H9 (cell line): ENCODE measurements at regions not wholly inside any gene's neighbourhood (a gene's known extent, or its start where the extent isn't known, plus 50 kb on each side); places are given as distances from the start of the nearest gene placed in this dataset.

Source experiments
- DNase-seq: peaks from one replicate; pipeline ENCODE4 v3.0.0-alpha.2; 2017
- H2AFZ ChIP-seq: one replicate; pipeline ENCODE4 v1.6.1; 2013; ENCODE audit warnings: mild to moderate bottlenecking, low read length, control low read depth, moderate library complexity
- H2AK5ac ChIP-seq: 2 replicates; pipeline ENCODE4 v1.6.1; 2013; ENCODE audit warnings: low read length, control low read depth, mixed read lengths; ENCODE audit not compliant: insufficient read length
- H2BK120ac ChIP-seq: one replicate; pipeline ENCODE4 v1.6.1; 2013; ENCODE audit warnings: low read depth, mild to moderate bottlenecking, low read length, control low read depth, inconsistent platforms; ENCODE audit not compliant: poor library complexity, severe bottlenecking
- H2BK12ac ChIP-seq: 2 replicates; pipeline ENCODE4 v1.6.1; 2013; ENCODE audit warnings: low read length, control low read depth, mixed read lengths, low read depth; ENCODE audit not compliant: insufficient read length
- H2BK15ac ChIP-seq: 2 replicates; pipeline ENCODE4 v1.6.1; 2013; ENCODE audit warnings: low read depth, low read length, control low read depth
- H2BK20ac ChIP-seq: one replicate; pipeline ENCODE4 v1.6.1; 2013; ENCODE audit warnings: low read depth, mild to moderate bottlenecking, low read length, control low read depth, inconsistent platforms; ENCODE audit not compliant: poor library complexity, severe bottlenecking
- H2BK5ac ChIP-seq: 2 replicates; pipeline ENCODE4 v1.6.1; 2013; ENCODE audit warnings: low read length, control low read depth, mixed read lengths; ENCODE audit not compliant: insufficient read length
- H3K14ac ChIP-seq: 2 replicates; pipeline ENCODE4 v1.6.1; 2013; ENCODE audit warnings: low read length, control low read depth; ENCODE audit not compliant: insufficient read depth
- H3K18ac ChIP-seq: 2 replicates; pipeline ENCODE4 v1.6.1; 2013; ENCODE audit warnings: low read depth, mild to moderate bottlenecking, mixed read lengths, low read length, control low read depth; ENCODE audit not compliant: insufficient read length
- H3K23ac ChIP-seq: 2 replicates; pipeline ENCODE4 v1.6.1; 2013; ENCODE audit warnings: low read length, control low read depth, mixed read lengths, low read depth; ENCODE audit not compliant: insufficient read length
- H3K23me2 ChIP-seq: 2 replicates; pipeline ENCODE4 v1.6.1; 2013; ENCODE audit warnings: low read depth, mild to moderate bottlenecking, mixed read lengths, low read length, control low read depth; ENCODE audit not compliant: insufficient read length, poor library complexity, severe bottlenecking
- H3K27ac ChIP-seq: 2 replicates; pipeline ENCODE4 v1.5.1; 2013; ENCODE audit warnings: low read length, control low read depth, mixed read lengths, low read depth; ENCODE audit not compliant: insufficient read length
- H3K27me3 ChIP-seq: 2 replicates; pipeline ENCODE4 v1.6.1; 2013; ENCODE audit warnings: low read length, control low read depth, inconsistent platforms; ENCODE audit not compliant: insufficient read depth
- H3K4ac ChIP-seq: 2 replicates; pipeline ENCODE4 v1.6.1; 2013; ENCODE audit warnings: low read depth, mild to moderate bottlenecking, control low read depth, inconsistent platforms, low read length, moderate library complexity
- H3K4me1 ChIP-seq: 2 replicates; pipeline ENCODE4 v1.6.1; 2013; ENCODE audit warnings: low read length, control low read depth, inconsistent platforms; ENCODE audit not compliant: insufficient read depth
- H3K4me2 ChIP-seq: 2 replicates; pipeline ENCODE4 v1.6.1; 2013; ENCODE audit warnings: low read length, control low read depth, mixed read lengths; ENCODE audit not compliant: insufficient read length, insufficient read depth
- H3K56ac ChIP-seq: 2 replicates; pipeline ENCODE4 v1.6.1; 2013; ENCODE audit warnings: low read depth, mild to moderate bottlenecking, mixed read lengths, low read length, control low read depth; ENCODE audit not compliant: insufficient read length
- H3K79me1 ChIP-seq: 2 replicates; pipeline ENCODE4 v1.6.1; 2013; ENCODE audit warnings: low read depth, mild to moderate bottlenecking, moderate library complexity, low read length, control low read depth, inconsistent platforms; ENCODE audit not compliant: insufficient read depth, poor library complexity, severe bottlenecking
- H3K79me2 ChIP-seq: 2 replicates; pipeline ENCODE4 v1.6.1; 2013; ENCODE audit warnings: low read length, control low read depth, inconsistent platforms; ENCODE audit not compliant: insufficient read depth
- H3K9ac ChIP-seq: 2 replicates; pipeline ENCODE4 v1.6.1; 2013; ENCODE audit warnings: low read length, control low read depth, mixed read lengths; ENCODE audit not compliant: insufficient read length; ENCODE audit errors: extremely low read depth
- H3K9me3 ChIP-seq: one replicate; pipeline ENCODE4 v1.6.1; 2013; ENCODE audit warnings: low read depth, low read length, inconsistent platforms; ENCODE audit not compliant: control insufficient read depth
- H3T11ph ChIP-seq: one replicate; pipeline ENCODE4 v1.6.1; 2013; ENCODE audit warnings: mild to moderate bottlenecking, low read length, control low read depth, inconsistent platforms
- H4K20me1 ChIP-seq: one replicate; pipeline ENCODE4 v1.6.1; 2013; ENCODE audit not compliant: control insufficient read depth, insufficient read length, insufficient read depth
- H4K5ac ChIP-seq: 2 replicates; pipeline ENCODE4 v1.6.1; 2013; ENCODE audit warnings: low read depth, mild to moderate bottlenecking, mixed read lengths, low read length, control low read depth; ENCODE audit not compliant: insufficient read length
- H4K8ac ChIP-seq: replicated peaks from 2 replicates; pipeline ENCODE4 v1.6.1; 2013; ENCODE audit warnings: low read length, control low read depth, mixed read lengths, low read depth; ENCODE audit not compliant: insufficient read length
- H4K91ac ChIP-seq: 2 replicates; pipeline ENCODE4 v1.6.1; 2013; ENCODE audit warnings: low read depth, mild to moderate bottlenecking, moderate library complexity, mixed read lengths, low read length, control low read depth; ENCODE audit not compliant: insufficient read length
- H3K27ac Mint-ChIP-seq, 3 experiments: 2 replicates in 2 of 3; 3 replicates in 1 of 3; pipeline ENCODE4 v1.8.0; 2020 to 2021; ENCODE audit warnings: mixed read lengths in 3 of 3, mild to moderate bottlenecking in 1 of 3, moderate library complexity in 1 of 3
- H3K27me3 Mint-ChIP-seq: 2 replicates; pipeline ENCODE4 v1.8.0; 2021; ENCODE audit warnings: low read depth, mild to moderate bottlenecking, moderate library complexity, mixed read lengths
- H3K36me3 Mint-ChIP-seq, 3 experiments: 2 replicates in 2 of 3; 3 replicates in 1 of 3; pipeline ENCODE4 v1.8.0; 2020 to 2021; ENCODE audit warnings: low read depth in 3 of 3, mixed read lengths in 3 of 3; ENCODE audit not compliant: insufficient read depth in 1 of 3
- H3K4me1 Mint-ChIP-seq, 2 experiments: 2 replicates each; pipeline ENCODE4 v1.8.0; 2020; ENCODE audit warnings: mixed read lengths in 2 of 2
- H3K4me3 Mint-ChIP-seq, 2 experiments: 2 replicates in 1 of 2; 3 replicates in 1 of 2; pipeline ENCODE4 v1.8.0; 2020 to 2021; ENCODE audit warnings: mild to moderate bottlenecking in 2 of 2, mixed read lengths in 2 of 2, moderate library complexity in 1 of 2
- H3K9me3 Mint-ChIP-seq, 2 experiments: 2 replicates in 1 of 2; 3 replicates in 1 of 2; pipeline ENCODE4 v1.8.0; 2020; ENCODE audit warnings: mild to moderate bottlenecking in 2 of 2, mixed read lengths in 2 of 2, moderate library complexity in 1 of 2
- CTCF ChIP-seq: fragments of 200-600 bp; sonication (generic); conservative IDR thresholded peaks from 3 replicates; pipeline ENCODE4 v1.8.0; 2021; ENCODE audit warnings: antibody characterized with exemption, mild to moderate bottlenecking
- WGBS: extraction: QIAGEN DNeasy Blood & Tissue Kit; methylation state at CpG from one replicate; pipeline ENCODE4 v1.1.7; 2013; ENCODE audit warnings: missing lambda C conversion rate, low lambda C conversion rate, mixed read lengths; ENCODE audit not compliant: insufficient read length; ENCODE audit errors: extremely low coverage; 5-methylcytosine and 5-hydroxymethylcytosine counted together

GRCh38 chr6:84606860-84607259 lies 157.5 kb downstream of the TBX18 start:
- no peak overlapping the region for H3K56ac ChIP-seq
- no peak overlapping the region for H2BK12ac ChIP-seq
- H2BK15ac ChIP-seq = no peak overlapping the region
- no peak overlapping the region for H3K4ac ChIP-seq
- H3K23me2 ChIP-seq = no peaks in the 10 kb centered on the region
- no peak overlapping the region for H2AK5ac ChIP-seq
- H3K18ac ChIP-seq = no peak overlapping the region
- no peaks in the 10 kb centered on the region for H3K4me1 ChIP-seq
- H3K4me3 Mint-ChIP-seq = no peak overlapping the region
- no peaks in the 10 kb centered on the region for H3K9me3 ChIP-seq
- no peak overlapping the region for H3K14ac ChIP-seq
- H3K79me1 ChIP-seq = no peaks in the 10 kb centered on the region
- no peak overlapping the region for H3K4me2 ChIP-seq
- H2AFZ ChIP-seq = no peak overlapping the region
- no peaks in the 10 kb centered on the region for H3K79me2 ChIP-seq
- no peak overlapping the region for H2BK5ac ChIP-seq
- no peak overlapping the region for H4K8ac ChIP-seq
- H3K27me3 Mint-ChIP-seq = no peaks in the 10 kb centered on the region
- TF ChIP-seq CTCF = no peak
- H3K27me3 ChIP-seq = no peaks in the 10 kb centered on the region
- H4K20me1 ChIP-seq = no peaks in the 10 kb centered on the region
- no peak overlapping the region for H4K91ac ChIP-seq
- no peak for DNase-seq
- no CpG with 5 or more reads among the region's 2 CpGs for WGBS
- H3K4me1 Mint-ChIP-seq = no peaks in the 10 kb centered on the region
- H4K5ac ChIP-seq = no peak overlapping the region
- no peak overlapping the region for H2BK20ac ChIP-seq
- H3K27ac Mint-ChIP-seq = no peak overlapping the region
- no peak overlapping the region for H3K27ac ChIP-seq
- H3K9me3 Mint-ChIP-seq = peaks cover 2% of the 10 kb centered on the region in 2 experiments; a peak in 2 of 5 replicates
- H3K36me3 Mint-ChIP-seq = no peaks in the 10 kb centered on the region
- no peak overlapping the region for H2BK120ac ChIP-seq
- H3T11ph ChIP-seq = no peak overlapping the region
- no peak overlapping the region for H3K23ac ChIP-seq
- H3K9ac ChIP-seq = no peak overlapping the region
